NCI-H2171 treated with DMSO at 0.1 percent for 48 hours (cell line): ENCODE measurements at regions not wholly inside any gene's neighbourhood (a gene's known extent, or its start where the extent isn't known, plus 50 kb on each side); places are given as distances from the start of the nearest gene placed in this dataset.
"Not testable (repeated sequence)": the region's sequence is repeated elsewhere in the genome, so short reads cannot be mapped to it uniquely, and the experiment has no call there.

Experiments
- DNase-seq: peaks from one replicate; lab custom pipeline; 2025; lab: John Stamatoyannopoulos, UW

- no peak for DNase-seq
These were observed 70.6 kb upstream of the ANKH start for GRCh38 chr5:14942212-14942611.

GRCh38 chr5:14937254-14937653 is 65.7 kb upstream of the ANKH start:
- no peak for DNase-seq

- DNase-seq = no peak
These were observed 65.0 kb upstream of the ANKH start for GRCh38 chr5:14936588-14936987.

GRCh38 chr5:14935341-14935740 is 63.8 kb upstream of the ANKH start:
- DNase-seq = no peak

- no peak for DNase-seq
These were observed 61.4 kb upstream of the ANKH start for GRCh38 chr5:14932902-14933469.

GRCh38 chr5:14930486-14930885 is 58.9 kb upstream of the ANKH start:
- no peak for DNase-seq

- DNase-seq = no peak
These were observed 57.9 kb upstream of the ANKH start for GRCh38 chr5:14929293-14930065.

GRCh38 chr5:14928661-14929060 is 57.1 kb upstream of the ANKH start:
- no peak for DNase-seq

GRCh38 chr5:14925326-14925725 is 53.7 kb upstream of the ANKH start:
- DNase-seq = no peak

- DNase-seq = not testable (repeated sequence)
These were observed 51.4 kb upstream of the ANKH start for GRCh38 chr5:14922952-14923351.

GRCh38 chr5:14922456-14922855 is 50.9 kb upstream of the ANKH start:
- peak; percentile 50 for DNase-seq
